ENCODE measurements at regions not wholly inside any gene's neighbourhood (a gene's known extent, or its start where the extent isn't known, plus 50 kb on each side); places are given as distances from the start of the nearest gene placed in this dataset.

GRCh38 chr2:78125042-78125441 is 602.9 kb upstream of the LRRTM4 start:
- TF ChIP-seq, protein P1, sequence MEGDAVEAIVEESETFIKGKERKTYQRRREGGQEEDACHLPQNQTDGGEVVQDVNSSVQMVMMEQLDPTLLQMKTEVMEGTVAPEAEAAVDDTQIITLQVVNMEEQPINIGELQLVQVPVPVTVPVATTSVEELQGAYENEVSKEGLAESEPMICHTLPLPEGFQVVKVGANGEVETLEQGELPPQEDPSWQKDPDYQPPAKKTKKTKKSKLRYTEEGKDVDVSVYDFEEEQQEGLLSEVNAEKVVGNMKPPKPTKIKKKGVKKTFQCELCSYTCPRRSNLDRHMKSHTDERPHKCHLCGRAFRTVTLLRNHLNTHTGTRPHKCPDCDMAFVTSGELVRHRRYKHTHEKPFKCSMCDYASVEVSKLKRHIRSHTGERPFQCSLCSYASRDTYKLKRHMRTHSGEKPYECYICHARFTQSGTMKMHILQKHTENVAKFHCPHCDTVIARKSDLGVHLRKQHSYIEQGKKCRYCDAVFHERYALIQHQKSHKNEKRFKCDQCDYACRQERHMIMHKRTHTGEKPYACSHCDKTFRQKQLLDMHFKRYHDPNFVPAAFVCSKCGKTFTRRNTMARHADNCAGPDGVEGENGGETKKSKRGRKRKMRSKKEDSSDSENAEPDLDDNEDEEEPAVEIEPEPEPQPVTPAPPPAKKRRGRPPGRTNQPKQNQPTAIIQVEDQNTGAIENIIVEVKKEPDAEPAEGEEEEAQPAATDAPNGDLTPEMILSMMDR (IDR thresholded peaks at IDR 0.05; ENCODE audit: unreplicated experiment): no peak
- no peaks in the 10 kb centered on the region for H3K9me3 Mint-ChIP-seq (ENCODE audit: unreplicated experiment)
- no peak overlapping the region for H3K27ac Mint-ChIP-seq (ENCODE audit: unreplicated experiment)

GRCh38 chr2:78127424-78127823 is 605.2 kb upstream of the LRRTM4 start:
- H3K4me1 Mint-ChIP-seq (ENCODE audit: unreplicated experiment): no peaks in the 10 kb centered on the region
- TF ChIP-seq, protein P1 (IDR thresholded peaks at IDR 0.05; ENCODE audit: unreplicated experiment): no peak
- no peaks in the 10 kb centered on the region for H3K27me3 Mint-ChIP-seq (ENCODE audit: unreplicated experiment)
- H3K4me3 Mint-ChIP-seq (ENCODE audit: unreplicated experiment): no peak overlapping the region
- no peak overlapping the region for H3K27ac Mint-ChIP-seq (ENCODE audit: unreplicated experiment)
- DNase-seq (ENCODE audit: low spot score): no peak
- no peaks in the 10 kb centered on the region for H3K9me3 Mint-ChIP-seq (ENCODE audit: unreplicated experiment)
- H3K36me3 Mint-ChIP-seq (ENCODE audit: low read depth, unreplicated experiment): no peaks in the 10 kb centered on the region

More at GRCh38 chr2:78125042-78125441, 602.9 kb upstream of the LRRTM4 start:
- Mint-ChIP-seq H3K36me3 (ENCODE audit: low read depth, unreplicated experiment) (no peaks in the 10 kb centered on the region), H3K4me3 (ENCODE audit: unreplicated experiment) (no peak overlapping the region), H3K4me1 (ENCODE audit: unreplicated experiment) (no peaks in the 10 kb centered on the region), H3K27me3 (ENCODE audit: unreplicated experiment) (no peaks in the 10 kb centered on the region)
- no peak for DNase-seq (ENCODE audit: low spot score)

- TF ChIP-seq, protein P1 (IDR thresholded peaks at IDR 0.05; ENCODE audit: unreplicated experiment): no peak
- Mint-ChIP-seq H3K4me1 (ENCODE audit: unreplicated experiment) (no peaks in the 10 kb centered on the region), H3K4me3 (ENCODE audit: unreplicated experiment) (no peak overlapping the region), H3K9me3 (ENCODE audit: unreplicated experiment) (no peaks in the 10 kb centered on the region), H3K27me3 (ENCODE audit: unreplicated experiment) (no peaks in the 10 kb centered on the region), H3K36me3 (ENCODE audit: low read depth, unreplicated experiment) (no peaks in the 10 kb centered on the region), H3K27ac (ENCODE audit: unreplicated experiment) (no peak overlapping the region)
- DNase-seq (ENCODE audit: low spot score): no peak
Measured at GRCh38 chr2:78132391-78133370, 610.5 kb upstream of the LRRTM4 start.

GRCh38 chr2:78145395-78145996 is 623.3 kb upstream of the LRRTM4 start:
- Mint-ChIP-seq H3K27me3 (ENCODE audit: unreplicated experiment) (no peaks in the 10 kb centered on the region), H3K36me3 (ENCODE audit: low read depth, unreplicated experiment) (no peaks in the 10 kb centered on the region), H3K27ac (ENCODE audit: unreplicated experiment) (no peak overlapping the region), H3K4me1 (ENCODE audit: unreplicated experiment) (no peaks in the 10 kb centered on the region), H3K4me3 (ENCODE audit: unreplicated experiment) (no peak overlapping the region), H3K9me3 (ENCODE audit: unreplicated experiment) (no peaks in the 10 kb centered on the region)
- no peak for DNase-seq (ENCODE audit: low spot score)
- TF ChIP-seq, protein P1 (IDR thresholded peaks at IDR 0.05; ENCODE audit: unreplicated experiment): no peak

Measured in endothelial cell (in vitro differentiated cells).